ENCODE measurements at regions not wholly inside any gene's neighbourhood (a gene's known extent, or its start where the extent isn't known, plus 50 kb on each side); places are given as distances from the start of the nearest gene placed in this dataset.

GRCh38 chr10:65719790-65720189, 1206.0 kb upstream of the LRRTM3 start:
- no peak for TF ChIP-seq CTCF (conservative IDR thresholded peaks at IDR 0.05)
- H3K27ac ChIP-seq: no peak overlapping the region

GRCh38 chr10:65720901-65721300, 1204.9 kb upstream of the LRRTM3 start:
- no peak overlapping the region for H3K27ac ChIP-seq
- TF ChIP-seq CTCF (conservative IDR thresholded peaks at IDR 0.05): no peak

- no peak overlapping the region for H3K27ac ChIP-seq
- TF ChIP-seq CTCF (conservative IDR thresholded peaks at IDR 0.05): no peak
Observed at GRCh38 chr10:65723525-65723924, 1202.3 kb upstream of the LRRTM3 start.

- H3K27ac ChIP-seq: no peak overlapping the region
- no peak for TF ChIP-seq CTCF (conservative IDR thresholded peaks at IDR 0.05)
Observed at GRCh38 chr10:65735382-65735781, 1190.5 kb upstream of the LRRTM3 start.

GRCh38 chr10:65742906-65743305, 1182.9 kb upstream of the LRRTM3 start:
- H3K27ac ChIP-seq: no peak overlapping the region
- no peak for TF ChIP-seq CTCF (conservative IDR thresholded peaks at IDR 0.05)

- no peak for TF ChIP-seq CTCF (conservative IDR thresholded peaks at IDR 0.05)
- no peak overlapping the region for H3K27ac ChIP-seq
Observed at GRCh38 chr10:65751218-65751617, 1174.6 kb upstream of the LRRTM3 start.

- TF ChIP-seq CTCF (conservative IDR thresholded peaks at IDR 0.05): no peak
- H3K27ac ChIP-seq: no peak overlapping the region
Observed at GRCh38 chr10:65751896-65752295, 1173.9 kb upstream of the LRRTM3 start.

GRCh38 chr10:65753532-65753931, 1172.3 kb upstream of the LRRTM3 start:
- H3K27ac ChIP-seq: no peak overlapping the region
- no peak for TF ChIP-seq CTCF (conservative IDR thresholded peaks at IDR 0.05)
